ENCODE measurements at regions not wholly inside any gene's neighbourhood (a gene's known extent, or its start where the extent isn't known, plus 50 kb on each side); places are given as distances from the start of the nearest gene placed in this dataset.

GRCh38 chr7:106978425-106979420, 65.8 kb upstream of the PRKAR2B start:
- TF ChIP-seq CTCF (conservative IDR thresholded peaks at IDR 0.05; ENCODE audit: low read length): no peak; the same call in none of the 2 replicates
- no peak for TF ChIP-seq EZH2phosphoT487 (IDR thresholded peaks at IDR 0.05; ENCODE audit: borderline replicate concordance)

Measured in Loucy (cell line).